Central memory CD8-positive, alpha-beta T cell (primary cell): ENCODE measurements at regions not wholly inside any gene's neighbourhood (a gene's known extent, or its start where the extent isn't known, plus 50 kb on each side); places are given as distances from the start of the nearest gene placed in this dataset.

ENCODE experiments used
- ATAC-seq: fragments of 150-1000 bp; cut with Tn5 transposase; replicated peaks from 2 replicates; pipeline ENCODE4 v1.10.0; 2022; ENCODE audit warnings: mild to moderate bottlenecking, moderate FRiP score, moderate number of reproducible peaks; ENCODE audit not compliant: poor library complexity, severe bottlenecking; ENCODE audit errors: extremely low read depth
- DNase-seq, 2 donors: peaks; one replicate each; pipeline ENCODE4 v3.0.0; 2021; ENCODE audit warnings: low spot score in 2 of 2
- H3K27ac Mint-ChIP-seq: one replicate; pipeline ENCODE4 v1.8.0; 2022; ENCODE audit warnings: low read depth, mild to moderate bottlenecking, moderate library complexity, mixed read lengths
- H3K27me3 Mint-ChIP-seq: one replicate; pipeline ENCODE4 v1.8.0; 2022; ENCODE audit warnings: mixed read lengths
- H3K36me3 Mint-ChIP-seq: one replicate; pipeline ENCODE4 v1.8.0; 2022; ENCODE audit warnings: mild to moderate bottlenecking, moderate library complexity, mixed read lengths; ENCODE audit not compliant: insufficient read depth
- H3K4me1 Mint-ChIP-seq: one replicate; pipeline ENCODE4 v1.8.0; 2022; ENCODE audit warnings: mixed read lengths
- H3K4me3 Mint-ChIP-seq: one replicate; pipeline ENCODE4 v1.8.0; 2022; ENCODE audit warnings: mild to moderate bottlenecking, moderate library complexity, mixed read lengths
- H3K9me3 Mint-ChIP-seq: one replicate; pipeline ENCODE4 v1.8.0; 2022; ENCODE audit warnings: mixed read lengths

GRCh38 chr4:156710365-156711192, 261.0 kb downstream of the PDGFC start:
- Mint-ChIP-seq H3K27ac (no peak overlapping the region), H3K27me3 (no peaks in the 10 kb centered on the region), H3K36me3 (no peaks in the 10 kb centered on the region), H3K4me3 (no peak overlapping the region), H3K4me1 (no peaks in the 10 kb centered on the region), H3K9me3 (peaks cover 19% of the 10 kb centered on the region)
- no peak for DNase-seq
- no peak for ATAC-seq

GRCh38 chr4:156705311-156705710, 266.3 kb downstream of the PDGFC start:
- DNase-seq = no peak
- Mint-ChIP-seq H3K4me1 (no peaks in the 10 kb centered on the region), H3K27ac (no peak overlapping the region), H3K36me3 (no peaks in the 10 kb centered on the region), H3K4me3 (no peak overlapping the region), H3K27me3 (no peaks in the 10 kb centered on the region), H3K9me3 (peaks cover 19% of the 10 kb centered on the region)
- no peak for ATAC-seq

GRCh38 chr4:156695163-156695562, 276.4 kb downstream of the PDGFC start:
- Mint-ChIP-seq H3K27ac (no peak overlapping the region), H3K9me3 (peaks cover 14% of the 10 kb centered on the region), H3K4me1 (no peaks in the 10 kb centered on the region), H3K27me3 (no peaks in the 10 kb centered on the region), H3K36me3 (no peaks in the 10 kb centered on the region), H3K4me3 (no peak overlapping the region)
- no peak for DNase-seq
- no peak for ATAC-seq

- Mint-ChIP-seq H3K4me3 (no peak overlapping the region), H3K9me3 (peaks cover 15% of the 10 kb centered on the region), H3K4me1 (no peaks in the 10 kb centered on the region), H3K27me3 (no peaks in the 10 kb centered on the region), H3K36me3 (no peaks in the 10 kb centered on the region), H3K27ac (no peak overlapping the region)
- ATAC-seq = no peak
- DNase-seq = no peak
Observed at GRCh38 chr4:156694413-156694812, 277.2 kb downstream of the PDGFC start.

- Mint-ChIP-seq H3K9me3 (peaks cover 13% of the 10 kb centered on the region), H3K27ac (no peak overlapping the region), H3K4me3 (no peak overlapping the region), H3K27me3 (no peaks in the 10 kb centered on the region), H3K36me3 (no peaks in the 10 kb centered on the region), H3K4me1 (no peaks in the 10 kb centered on the region)
- no peak for ATAC-seq
- no peak for DNase-seq
Observed at GRCh38 chr4:156693557-156693956, 278.0 kb downstream of the PDGFC start.

- no peaks in the 10 kb centered on the region for H3K36me3 Mint-ChIP-seq
- H3K27me3 Mint-ChIP-seq = no peaks in the 10 kb centered on the region
- no peak overlapping the region for H3K27ac Mint-ChIP-seq
- H3K9me3 Mint-ChIP-seq = peaks cover 13% of the 10 kb centered on the region
- no peak overlapping the region for H3K4me3 Mint-ChIP-seq
- no peak for DNase-seq
- no peak for ATAC-seq
- no peaks in the 10 kb centered on the region for H3K4me1 Mint-ChIP-seq
Observed at GRCh38 chr4:156692016-156692415, 279.6 kb downstream of the PDGFC start.

- Mint-ChIP-seq H3K36me3 (no peaks in the 10 kb centered on the region), H3K27ac (no peak overlapping the region), H3K4me1 (no peaks in the 10 kb centered on the region), H3K9me3 (peaks cover 11% of the 10 kb centered on the region), H3K27me3 (no peaks in the 10 kb centered on the region), H3K4me3 (no peak overlapping the region)
- no peak for DNase-seq
- no peak for ATAC-seq
Observed at GRCh38 chr4:156690572-156690971, 281.0 kb downstream of the PDGFC start.

- no peak for DNase-seq
- ATAC-seq = no peak
- Mint-ChIP-seq H3K9me3 (peaks cover 16% of the 10 kb centered on the region), H3K27ac (no peak overlapping the region), H3K36me3 (no peaks in the 10 kb centered on the region), H3K4me1 (no peaks in the 10 kb centered on the region), H3K27me3 (no peaks in the 10 kb centered on the region), H3K4me3 (no peak overlapping the region)
Observed at GRCh38 chr4:156686120-156686519, 285.5 kb downstream of the PDGFC start.

GRCh38 chr4:156685308-156685707, 286.3 kb downstream of the PDGFC start:
- Mint-ChIP-seq H3K9me3 (peaks cover 16% of the 10 kb centered on the region), H3K36me3 (no peaks in the 10 kb centered on the region), H3K4me3 (no peak overlapping the region), H3K27ac (no peak overlapping the region), H3K27me3 (no peaks in the 10 kb centered on the region), H3K4me1 (no peaks in the 10 kb centered on the region)
- ATAC-seq (no peak), DNase-seq (no peak)

GRCh38 chr4:156677656-156678055, 293.9 kb downstream of the PDGFC start:
- H3K4me3 Mint-ChIP-seq = no peak overlapping the region
- no peaks in the 10 kb centered on the region for H3K36me3 Mint-ChIP-seq
- H3K27me3 Mint-ChIP-seq = no peaks in the 10 kb centered on the region
- no peaks in the 10 kb centered on the region for H3K4me1 Mint-ChIP-seq
- H3K27ac Mint-ChIP-seq = no peak overlapping the region
- peaks cover 13% of the 10 kb centered on the region for H3K9me3 Mint-ChIP-seq
- no peak for ATAC-seq
- DNase-seq = no peak

- Mint-ChIP-seq H3K27me3 (no peaks in the 10 kb centered on the region), H3K4me1 (no peaks in the 10 kb centered on the region), H3K4me3 (no peak overlapping the region), H3K36me3 (no peaks in the 10 kb centered on the region), H3K27ac (no peak overlapping the region), H3K9me3 (peaks cover 13% of the 10 kb centered on the region)
- ATAC-seq (no peak), DNase-seq (no peak)
Observed at GRCh38 chr4:156677131-156677531, 294.5 kb downstream of the PDGFC start.

- DNase-seq (no peak), ATAC-seq (no peak)
- Mint-ChIP-seq H3K27ac (no peak overlapping the region), H3K4me1 (no peaks in the 10 kb centered on the region), H3K36me3 (no peaks in the 10 kb centered on the region), H3K9me3 (peaks cover 7% of the 10 kb centered on the region), H3K27me3 (no peaks in the 10 kb centered on the region), H3K4me3 (no peak overlapping the region)
Observed at GRCh38 chr4:156676116-156676851, 295.3 kb downstream of the PDGFC start.

- Mint-ChIP-seq H3K4me1 (no peaks in the 10 kb centered on the region), H3K36me3 (no peaks in the 10 kb centered on the region), H3K4me3 (no peak overlapping the region), H3K27me3 (no peaks in the 10 kb centered on the region), H3K27ac (no peak overlapping the region), H3K9me3 (peaks cover 9% of the 10 kb centered on the region)
- DNase-seq = no peak
- no peak for ATAC-seq
Observed at GRCh38 chr4:156673483-156673882, 298.1 kb downstream of the PDGFC start.
